Endothelial cell of umbilical vein (primary cell): ENCODE measurements at regions not wholly inside any gene's neighbourhood (a gene's known extent, or its start where the extent isn't known, plus 50 kb on each side); places are given as distances from the start of the nearest gene placed in this dataset.

Experiments used
- EZH2 ChIP-seq: IDR thresholded peaks from 2 replicates; pipeline ENCODE4 v1.6.1; 2012; ENCODE audit warnings: borderline replicate concordance, low read depth, mild to moderate bottlenecking, moderate library complexity, low read length, inconsistent platforms; ENCODE audit not compliant: severe bottlenecking
- GATA2 ChIP-seq: IDR thresholded peaks from 2 replicates; pipeline ENCODE4 v1.7.0; 2011; ENCODE audit warnings: low read depth, mild to moderate bottlenecking, moderate library complexity, mixed read lengths, low read length; ENCODE audit not compliant: insufficient read length, insufficient read depth
- JUN ChIP-seq: IDR thresholded peaks from 2 replicates; pipeline ENCODE4 v1.6.1; 2011; ENCODE audit warnings: borderline replicate concordance, low read depth; ENCODE audit not compliant: insufficient read length, insufficient read depth
- MYC ChIP-seq: IDR thresholded peaks from one replicate; pipeline ENCODE4 v1.6.1; 2011; ENCODE audit warnings: mild to moderate bottlenecking, low read depth, low read length
- POLR2A ChIP-seq: IDR thresholded peaks from 2 replicates; pipeline ENCODE4 v1.6.1; 2012; ENCODE audit warnings: low read depth, mild to moderate bottlenecking, control low read depth, low read length
- POLR2AphosphoS5 ChIP-seq: IDR thresholded peaks from 2 replicates; pipeline ENCODE4 v1.6.1; 2012; ENCODE audit warnings: low read depth, mild to moderate bottlenecking, control low read depth, low read length, moderate library complexity; ENCODE audit not compliant: insufficient read depth
- TF ChIP-seq, protein P1 (sequence below), 2 donors: IDR thresholded peaks; 1 replicate in 1 of 2; 2 replicates in 1 of 2; pipeline ENCODE4 v1.5.1; 2011; ENCODE audit warnings: low read length in 2 of 2, mild to moderate bottlenecking in 2 of 2, moderate library complexity in 2 of 2, control low read depth in 1 of 2, inconsistent platforms in 1 of 2, low read depth in 1 of 2; ENCODE audit not compliant: insufficient read depth in 1 of 2; ENCODE audit errors: extremely low read depth in 1 of 2

DNA sequence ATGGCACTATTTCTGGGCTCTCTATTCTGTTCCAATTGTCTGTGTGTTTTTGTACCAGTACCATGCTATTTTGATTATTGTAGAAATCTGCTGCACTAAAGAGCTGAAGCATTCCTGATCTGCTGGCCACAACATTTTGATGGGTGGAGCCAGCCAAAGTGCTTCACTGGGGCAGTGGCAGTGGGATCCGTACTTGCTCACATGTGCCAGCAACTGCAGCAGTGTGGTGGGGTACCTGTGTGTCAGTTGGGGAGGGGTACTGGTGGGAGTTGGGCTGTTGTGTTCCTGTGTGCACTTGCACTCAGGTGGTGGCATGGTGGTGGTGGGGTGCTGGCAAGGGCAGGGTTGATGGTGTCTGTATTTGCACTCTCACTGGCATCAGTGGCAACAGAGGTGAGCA lies 204.6 kb upstream of the ALG10 start:
- no peak for TF ChIP-seq MYC
- TF ChIP-seq, protein P1, sequence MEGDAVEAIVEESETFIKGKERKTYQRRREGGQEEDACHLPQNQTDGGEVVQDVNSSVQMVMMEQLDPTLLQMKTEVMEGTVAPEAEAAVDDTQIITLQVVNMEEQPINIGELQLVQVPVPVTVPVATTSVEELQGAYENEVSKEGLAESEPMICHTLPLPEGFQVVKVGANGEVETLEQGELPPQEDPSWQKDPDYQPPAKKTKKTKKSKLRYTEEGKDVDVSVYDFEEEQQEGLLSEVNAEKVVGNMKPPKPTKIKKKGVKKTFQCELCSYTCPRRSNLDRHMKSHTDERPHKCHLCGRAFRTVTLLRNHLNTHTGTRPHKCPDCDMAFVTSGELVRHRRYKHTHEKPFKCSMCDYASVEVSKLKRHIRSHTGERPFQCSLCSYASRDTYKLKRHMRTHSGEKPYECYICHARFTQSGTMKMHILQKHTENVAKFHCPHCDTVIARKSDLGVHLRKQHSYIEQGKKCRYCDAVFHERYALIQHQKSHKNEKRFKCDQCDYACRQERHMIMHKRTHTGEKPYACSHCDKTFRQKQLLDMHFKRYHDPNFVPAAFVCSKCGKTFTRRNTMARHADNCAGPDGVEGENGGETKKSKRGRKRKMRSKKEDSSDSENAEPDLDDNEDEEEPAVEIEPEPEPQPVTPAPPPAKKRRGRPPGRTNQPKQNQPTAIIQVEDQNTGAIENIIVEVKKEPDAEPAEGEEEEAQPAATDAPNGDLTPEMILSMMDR (IDR thresholded peaks at IDR 0.05; ENCODE audit: extremely low read depth in 1 of 2, insufficient read depth in 1 of 2, low read depth in 1 of 2, low read length in 2 of 2) = no peak
- no peak for TF ChIP-seq POLR2AphosphoS5
- no peak for TF ChIP-seq POLR2A
- TF ChIP-seq GATA2 = no peak
- no peak for TF ChIP-seq EZH2
- no peak for TF ChIP-seq JUN
